ENCODE measurements at regions not wholly inside any gene's neighbourhood (a gene's known extent, or its start where the extent isn't known, plus 50 kb on each side); places are given as distances from the start of the nearest gene placed in this dataset.

- TF ChIP-seq, protein P1, sequence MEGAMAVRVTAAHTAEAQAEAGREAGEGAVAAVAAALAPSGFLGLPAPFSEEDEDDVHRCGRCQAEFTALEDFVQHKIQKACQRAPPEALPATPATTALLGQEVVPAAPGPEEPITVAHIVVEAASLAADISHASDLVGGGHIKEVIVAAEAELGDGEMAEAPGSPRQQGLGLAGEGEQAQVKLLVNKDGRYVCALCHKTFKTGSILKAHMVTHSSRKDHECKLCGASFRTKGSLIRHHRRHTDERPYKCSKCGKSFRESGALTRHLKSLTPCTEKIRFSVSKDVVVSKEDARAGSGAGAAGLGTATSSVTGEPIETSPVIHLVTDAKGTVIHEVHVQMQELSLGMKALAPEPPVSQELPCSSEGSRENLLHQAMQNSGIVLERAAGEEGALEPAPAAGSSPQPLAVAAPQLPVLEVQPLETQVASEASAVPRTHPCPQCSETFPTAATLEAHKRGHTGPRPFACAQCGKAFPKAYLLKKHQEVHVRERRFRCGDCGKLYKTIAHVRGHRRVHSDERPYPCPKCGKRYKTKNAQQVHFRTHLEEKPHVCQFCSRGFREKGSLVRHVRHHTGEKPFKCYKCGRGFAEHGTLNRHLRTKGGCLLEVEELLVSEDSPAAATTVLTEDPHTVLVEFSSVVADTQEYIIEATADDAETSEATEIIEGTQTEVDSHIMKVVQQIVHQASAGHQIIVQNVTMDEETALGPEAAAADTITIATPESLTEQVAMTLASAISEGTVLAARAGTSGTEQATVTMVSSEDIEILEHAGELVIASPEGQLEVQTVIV (IDR thresholded peaks at IDR 0.05; ENCODE audit: borderline replicate concordance, partially characterized antibody): no peak
- TF ChIP-seq IKZF2 (IDR thresholded peaks at IDR 0.05) (no peak), SREBF1 (IDR thresholded peaks at IDR 0.05; ENCODE audit: low read length) (no peak), MXI1 (IDR thresholded peaks at IDR 0.05; ENCODE audit: low read depth, low read length) (no peak), PRDM15 (CRISPR knock-in tag; IDR thresholded peaks at IDR 0.05) (no peak), SP1 (IDR thresholded peaks at IDR 0.05; ENCODE audit: low read depth, low read length) (no peak), MTA3 (IDR thresholded peaks at IDR 0.05; ENCODE audit: borderline replicate concordance, low read length) (no peak), POLR2AphosphoS5 (IDR thresholded peaks at IDR 0.05; ENCODE audit: low read length) (no peak), CBX3 (IDR thresholded peaks at IDR 0.05; ENCODE audit: borderline replicate concordance, low read depth) (no peak)
- TF ChIP-seq, protein P2, sequence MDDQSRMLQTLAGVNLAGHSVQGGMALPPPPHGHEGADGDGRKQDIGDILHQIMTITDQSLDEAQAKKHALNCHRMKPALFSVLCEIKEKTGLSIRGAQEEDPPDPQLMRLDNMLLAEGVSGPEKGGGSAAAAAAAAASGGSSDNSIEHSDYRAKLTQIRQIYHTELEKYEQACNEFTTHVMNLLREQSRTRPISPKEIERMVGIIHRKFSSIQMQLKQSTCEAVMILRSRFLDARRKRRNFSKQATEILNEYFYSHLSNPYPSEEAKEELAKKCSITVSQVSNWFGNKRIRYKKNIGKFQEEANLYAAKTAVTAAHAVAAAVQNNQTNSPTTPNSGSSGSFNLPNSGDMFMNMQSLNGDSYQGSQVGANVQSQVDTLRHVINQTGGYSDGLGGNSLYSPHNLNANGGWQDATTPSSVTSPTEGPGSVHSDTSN (IDR thresholded peaks at IDR 0.05; ENCODE audit: insufficient replicate concordance, low read depth, low read length): no peak
These were observed 138.5 kb downstream of the SLC24A2 start (continued) for GRCh38 chr9:19650312-19650711.
